SK-N-SH (cell line): ENCODE measurements at regions not wholly inside any gene's neighbourhood (a gene's known extent, or its start where the extent isn't known, plus 50 kb on each side); places are given as distances from the start of the nearest gene placed in this dataset.

Experiments
- CTCF ChIP-seq: fragments of 200-600 bp; sonication (generic); IDR thresholded peaks from 2 replicates; pipeline ENCODE4 v1.6.1; 2017; ENCODE audit warnings: antibody characterized with exemption, mild to moderate bottlenecking, moderate library complexity
- REST ChIP-seq: IDR thresholded peaks from 2 replicates; pipeline ENCODE4 v1.6.1; 2012; ENCODE audit warnings: mild to moderate bottlenecking, low read depth, low read length, moderate library complexity
- TAF1 ChIP-seq: IDR thresholded peaks from 2 replicates; pipeline ENCODE4 v1.6.1; 2012; ENCODE audit warnings: low read depth, mild to moderate bottlenecking, low read length, moderate library complexity, borderline replicate concordance

DNA sequence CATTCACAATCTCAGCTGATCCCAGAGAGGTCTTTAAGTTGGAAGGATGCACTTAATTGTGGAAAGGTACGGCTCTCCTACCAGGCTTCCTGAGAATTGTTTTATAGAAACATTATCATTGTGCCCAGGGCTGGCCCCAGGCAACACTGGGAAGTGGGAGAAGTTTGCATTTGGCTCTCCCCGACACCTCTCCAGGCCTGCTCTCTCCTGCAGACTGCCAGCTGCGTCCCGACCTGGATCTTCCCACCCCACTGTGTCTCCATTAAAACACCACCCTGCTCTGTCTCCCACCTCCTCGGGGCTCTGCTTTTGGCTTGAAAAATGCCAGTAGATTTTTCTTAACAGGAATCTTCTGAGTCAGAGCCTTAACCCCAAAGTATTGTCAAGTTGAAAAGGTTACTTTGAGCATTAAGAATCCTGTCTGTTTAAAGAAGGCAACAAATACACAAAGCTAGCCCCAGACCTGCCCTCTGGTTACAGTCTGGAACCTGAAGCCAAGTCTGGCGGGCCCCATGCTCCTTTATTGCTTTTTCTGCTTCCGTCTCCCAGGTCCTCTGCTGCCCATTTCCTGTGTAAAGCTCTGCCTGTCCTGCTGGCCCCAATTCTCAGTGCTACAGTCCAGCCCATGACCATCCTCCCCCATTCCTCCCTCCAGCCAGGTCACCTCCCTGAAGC is 530.2 kb downstream of the SOX6 start:
- TF ChIP-seq CTCF (no peak), REST (no peak), TAF1 (no peak)
